Stromal cell of bone marrow (primary cell): ENCODE measurements at regions not wholly inside any gene's neighbourhood (a gene's known extent, or its start where the extent isn't known, plus 50 kb on each side); places are given as distances from the start of the nearest gene placed in this dataset.
A peak's percentile ranks its signal among the peaks of the same experiment; 100 is the strongest.

Experiments
- DNase-seq: peaks from one replicate; pipeline ENCODE4 v3.0.0-alpha.2; 2012; ENCODE audit warnings: low read depth

DNA sequence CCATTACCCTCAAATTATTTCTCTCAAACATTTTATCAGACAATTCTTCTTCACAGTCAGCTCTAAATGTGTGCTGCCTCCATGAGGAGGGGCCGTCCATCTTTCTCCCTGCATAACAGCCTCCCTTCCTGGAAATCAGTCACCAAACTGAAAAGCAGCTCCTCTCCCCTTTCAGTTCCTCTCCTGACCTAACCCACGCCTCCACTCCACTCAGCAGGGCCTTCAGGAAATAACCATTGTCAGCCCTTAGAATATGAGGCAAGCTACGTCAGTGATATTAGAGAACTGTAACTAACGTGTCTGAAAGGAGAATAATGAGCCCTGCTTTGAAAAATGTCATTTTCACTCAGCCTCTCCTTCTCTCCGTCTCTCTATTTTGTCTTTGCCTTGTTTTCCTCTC, 116.2 kb downstream of the OLFM4 start:
- DNase-seq, result no peak

DNA sequence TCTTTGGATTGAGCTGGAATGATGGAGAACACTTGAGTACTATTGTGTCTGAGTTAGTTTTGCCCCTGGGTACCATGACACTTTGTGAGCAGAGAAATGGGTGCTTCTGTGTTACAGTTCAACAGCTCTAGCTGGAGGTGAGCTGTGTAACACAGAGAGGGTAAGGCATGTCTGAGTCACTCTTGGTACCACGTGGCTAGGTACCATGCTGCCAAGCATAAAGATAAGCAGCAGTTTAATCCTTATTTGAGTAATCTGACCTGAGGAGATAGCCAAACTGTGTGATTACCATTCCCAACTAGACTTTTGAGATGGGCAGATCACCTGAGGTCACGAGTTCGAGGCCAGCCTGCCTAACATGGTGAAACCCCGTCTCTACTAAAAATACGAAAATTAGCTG, 122.0 kb downstream of the OLFM4 start:
- DNase-seq, result no peak

DNA sequence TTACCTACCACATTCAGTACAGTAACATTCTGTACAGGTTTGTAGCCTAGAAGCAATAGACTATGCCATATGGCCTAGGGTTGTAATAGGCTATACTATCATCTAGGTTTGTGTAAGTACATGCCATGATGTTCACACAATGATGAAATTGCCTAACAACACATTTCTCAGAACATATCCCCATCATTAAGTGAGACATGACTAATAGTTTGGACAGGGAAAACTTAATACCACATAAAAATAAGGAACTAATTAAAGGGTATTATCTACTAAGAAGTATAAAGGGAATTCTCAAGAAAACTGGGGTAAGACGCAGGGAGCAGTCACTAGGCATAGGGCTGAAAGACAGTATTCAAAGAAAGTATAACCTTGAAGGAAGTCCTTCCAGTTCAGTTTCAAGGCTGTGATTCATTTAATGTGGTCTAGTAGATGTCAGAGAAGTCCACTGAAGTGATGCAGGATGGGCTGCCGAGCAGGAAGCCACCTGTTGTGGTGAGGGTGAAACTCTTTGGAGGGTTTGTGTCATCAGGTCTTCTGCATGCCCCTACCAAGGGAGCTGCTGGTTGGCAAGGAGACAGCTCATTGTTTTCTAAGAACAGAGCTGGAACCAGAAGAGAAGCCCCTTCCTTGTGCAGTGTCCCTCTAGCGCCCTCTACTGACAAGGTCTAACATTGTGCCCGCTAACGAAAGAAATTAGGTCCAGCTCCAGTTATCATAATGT, 122.9 kb downstream of the OLFM4 start:
- DNase-seq, result peak; percentile 13

DNA sequence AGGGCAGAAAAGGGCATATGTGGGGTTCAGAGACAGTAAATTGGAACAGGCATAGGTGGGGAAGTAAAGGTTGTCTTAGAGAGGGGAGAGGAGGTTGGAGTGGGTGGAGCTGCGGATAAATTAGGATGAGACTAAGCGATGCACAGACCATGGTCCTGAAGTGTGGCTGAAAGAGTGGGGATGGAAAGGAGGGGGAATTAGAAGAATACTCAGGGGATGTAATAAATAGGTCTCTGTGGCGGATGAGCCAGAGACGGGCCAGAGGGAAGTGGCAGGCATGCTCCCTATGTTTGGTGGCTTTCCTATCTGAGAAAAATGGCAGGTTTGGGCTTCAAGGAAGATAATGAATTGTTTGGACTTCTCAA, 123.4 kb downstream of the OLFM4 start:
- no peak for DNase-seq

DNA sequence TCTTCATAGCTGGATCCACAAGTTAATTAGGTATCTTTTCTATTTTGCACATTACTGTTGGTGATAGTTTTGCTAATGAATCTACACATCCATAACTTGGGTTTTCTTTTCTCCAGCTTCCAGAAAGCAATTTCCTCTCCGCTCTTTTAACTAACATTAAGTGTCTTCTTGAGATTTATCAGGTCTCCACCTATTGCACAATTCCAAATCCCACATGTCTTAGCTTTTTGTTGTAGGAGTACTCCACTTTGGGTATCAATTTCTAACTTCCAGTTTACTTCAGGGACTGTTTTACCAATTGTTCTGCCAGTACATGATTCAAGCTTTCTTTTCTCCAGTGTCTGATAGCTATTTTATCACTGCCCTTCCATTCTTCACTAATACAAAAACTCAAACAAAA, 129.6 kb downstream of the OLFM4 start:
- no peak for DNase-seq

DNA sequence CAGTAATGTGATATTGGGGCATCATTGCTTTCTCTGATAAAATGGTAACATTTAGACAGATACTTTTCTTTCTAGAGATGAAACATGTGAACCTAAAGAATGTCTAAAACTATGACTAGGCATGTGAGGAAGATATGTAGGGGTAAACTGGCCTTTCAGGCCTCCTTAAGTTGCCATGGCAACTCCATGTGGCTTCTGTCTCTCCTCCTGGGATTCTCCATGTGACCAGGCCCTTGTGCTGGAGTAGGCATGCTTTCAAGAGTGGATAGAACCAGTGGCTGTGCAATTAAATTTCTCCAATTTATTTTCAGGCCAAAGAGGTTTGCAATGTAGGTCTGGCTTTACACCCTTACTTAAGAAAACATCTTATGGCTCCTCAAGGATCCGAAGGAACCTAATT, 130.8 kb downstream of the OLFM4 start:
- DNase-seq, result no peak

DNA sequence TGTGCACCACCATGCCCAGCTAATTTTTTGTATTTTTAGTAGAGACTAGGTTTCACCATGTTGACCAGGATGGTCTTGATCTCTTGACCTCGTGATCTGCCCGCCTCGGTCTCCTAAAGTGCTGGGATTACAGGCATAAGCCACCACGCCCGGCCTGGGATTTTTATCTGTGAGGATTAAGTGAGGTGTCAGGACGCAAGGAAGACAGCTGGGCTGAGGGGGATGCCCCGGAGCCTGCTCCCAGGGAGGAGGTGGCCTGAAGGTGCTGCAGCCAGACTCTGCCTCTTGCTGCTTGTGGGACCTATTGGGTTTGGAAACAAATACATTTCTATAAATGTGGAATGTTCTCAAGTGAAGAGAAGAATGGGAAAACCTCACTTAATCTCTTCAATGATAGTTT, 131.6 kb downstream of the OLFM4 start:
- no peak for DNase-seq

DNA sequence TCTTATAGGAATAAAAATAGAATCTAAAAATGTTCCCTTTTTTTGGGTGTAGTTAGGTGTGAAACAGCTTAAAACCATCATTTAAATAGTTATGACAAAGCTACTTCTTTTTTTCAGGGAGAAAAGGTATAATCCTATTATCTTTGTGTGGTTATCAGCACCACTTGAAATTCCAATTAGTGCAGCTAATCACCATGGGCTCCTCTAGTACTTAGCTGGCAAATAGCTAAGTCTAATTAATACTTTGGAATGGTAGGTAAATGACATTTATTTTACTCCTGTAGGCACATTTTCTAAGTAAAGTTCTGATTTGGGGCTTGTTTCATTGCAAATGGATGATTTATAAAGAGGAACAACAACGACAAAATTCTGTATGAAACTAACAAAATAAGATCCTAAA, 132.6 kb downstream of the OLFM4 start:
- DNase-seq, result no peak

DNA sequence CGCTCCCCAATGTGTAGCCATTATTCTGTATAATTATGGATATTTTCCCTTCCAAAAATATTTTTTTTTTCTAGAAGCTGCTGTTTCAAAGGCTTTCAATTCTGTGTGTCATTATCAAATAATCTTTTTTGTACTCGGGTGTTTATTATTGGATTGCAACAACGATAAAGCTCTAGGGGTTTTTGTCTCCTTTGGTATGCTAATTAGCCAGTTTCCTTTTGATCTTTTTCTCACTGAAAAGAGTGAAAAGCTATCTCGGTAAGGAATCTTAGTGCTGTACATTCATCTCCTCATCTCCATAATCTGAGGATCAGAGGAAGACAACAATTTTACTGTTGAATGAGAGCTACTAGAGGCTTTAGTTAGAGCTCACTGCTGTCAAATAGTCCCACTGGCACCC, 136.6 kb downstream of the OLFM4 start:
- no peak for DNase-seq

DNA sequence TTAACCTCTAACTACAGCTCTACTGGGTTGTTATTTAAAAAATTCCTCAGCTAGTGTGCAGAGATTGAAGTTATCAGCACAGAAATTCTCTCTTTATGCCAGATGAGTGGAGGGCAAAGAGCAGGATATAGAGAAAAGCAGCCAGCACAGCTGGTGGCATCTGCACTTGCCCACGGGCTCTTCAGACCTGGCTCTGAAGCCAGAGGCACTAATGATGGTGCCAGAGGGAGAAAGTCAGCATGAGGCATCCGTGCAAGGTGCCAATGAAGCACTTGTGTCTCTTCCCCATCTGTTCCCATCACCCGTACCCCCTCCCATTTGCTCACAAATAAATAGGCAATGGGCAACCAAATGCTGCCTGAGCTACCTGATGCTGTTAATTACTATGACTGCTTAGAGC, 138.9 kb downstream of the OLFM4 start:
- DNase-seq, result no peak

DNA sequence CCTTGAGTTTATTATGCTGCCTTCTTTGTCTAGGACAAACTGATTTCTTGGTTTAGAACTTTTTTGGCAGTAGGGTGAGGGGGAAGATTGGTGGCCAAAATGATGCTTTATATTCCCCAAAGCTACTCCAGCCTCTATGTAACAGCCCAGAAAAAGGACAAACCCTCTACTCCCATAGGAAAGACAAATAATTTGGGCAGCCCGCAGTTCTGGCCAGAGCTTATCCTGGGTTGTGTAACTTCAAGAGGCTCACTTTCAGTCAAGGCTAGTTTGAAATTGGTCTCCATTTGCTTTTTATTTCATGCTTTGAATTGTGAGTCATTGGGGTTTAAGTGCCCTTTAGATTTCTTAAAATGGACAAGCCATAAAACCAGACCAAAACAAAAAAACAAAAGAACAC, 142.3 kb downstream of the OLFM4 start:
- DNase-seq, result no peak

DNA sequence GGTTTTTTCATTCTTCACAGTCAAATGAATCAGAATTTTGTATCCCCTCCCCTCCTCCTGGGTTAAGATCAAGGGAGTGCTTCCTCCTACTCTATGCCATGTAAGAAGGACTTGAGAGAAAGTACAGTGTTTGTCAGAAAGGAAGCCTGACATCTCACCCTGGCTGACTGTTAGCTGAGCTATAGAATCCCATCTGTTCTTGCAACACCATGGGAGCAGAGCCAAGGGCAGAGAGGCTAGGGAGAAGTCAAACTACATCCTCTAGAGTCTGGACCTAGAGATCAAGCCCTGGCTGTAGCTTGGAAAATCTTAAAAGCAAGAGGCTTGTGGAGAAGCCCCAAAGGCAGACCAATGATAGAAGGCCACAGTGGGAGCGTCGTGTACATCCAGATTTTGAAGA, 145.9 kb downstream of the OLFM4 start:
- no peak for DNase-seq

DNA sequence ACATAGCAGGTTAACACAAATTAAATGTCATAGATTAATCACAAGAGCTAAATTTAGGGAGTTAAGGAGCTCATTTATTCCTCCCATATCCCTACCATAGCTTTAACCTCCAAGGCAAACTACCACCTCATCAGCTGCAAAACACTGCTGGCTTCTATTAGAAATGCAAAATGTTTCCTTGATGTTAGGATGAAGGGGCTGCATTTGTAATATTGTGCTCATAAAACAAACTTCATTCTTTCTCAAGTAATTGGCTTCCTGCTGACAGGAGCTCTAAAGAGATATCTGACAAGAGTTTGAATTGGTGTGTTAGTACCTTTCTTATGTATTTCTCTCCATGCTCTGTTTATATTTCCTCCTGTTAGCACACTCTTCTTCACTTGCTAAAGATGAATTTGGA, 152.1 kb downstream of the OLFM4 start:
- no peak for DNase-seq

DNA sequence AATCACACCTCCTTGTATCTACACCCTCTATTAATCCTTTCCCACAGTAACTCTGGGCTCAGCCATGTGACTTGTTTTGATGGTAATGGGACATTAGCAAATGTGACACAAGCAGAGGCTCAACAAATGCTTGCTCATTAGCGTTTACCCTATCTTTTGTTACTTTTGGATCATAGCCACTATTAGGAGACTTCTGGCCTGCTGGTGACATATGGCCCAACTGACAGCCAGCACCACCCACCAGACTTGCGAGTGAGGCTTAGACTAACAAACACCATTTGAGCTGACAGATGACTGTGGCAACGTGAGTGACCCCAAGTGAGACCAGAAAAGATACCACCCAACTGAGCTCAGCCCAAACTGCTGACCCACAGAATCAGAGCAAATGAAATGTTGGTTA, 154.1 kb downstream of the OLFM4 start:
- DNase-seq, result no peak

DNA sequence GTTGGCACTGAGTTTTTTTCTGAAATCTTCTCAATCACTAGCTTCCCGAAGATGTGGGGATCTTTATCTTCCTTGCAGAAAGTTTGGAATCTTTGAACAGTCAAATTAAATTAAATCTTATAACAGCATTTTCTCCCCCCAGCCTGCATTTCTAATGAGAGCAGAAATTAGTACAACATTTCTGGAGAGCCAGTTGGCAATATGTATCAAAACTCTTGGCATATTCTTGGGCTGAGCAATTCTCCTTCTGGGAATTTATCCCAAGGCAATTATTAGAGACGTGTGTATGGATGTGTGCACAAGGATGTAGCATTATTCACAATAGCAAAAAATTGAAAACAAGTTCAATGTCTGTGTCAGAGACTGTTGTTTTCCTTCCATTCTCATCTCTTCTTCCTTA, 159.5 kb downstream of the OLFM4 start:
- no peak for DNase-seq

DNA sequence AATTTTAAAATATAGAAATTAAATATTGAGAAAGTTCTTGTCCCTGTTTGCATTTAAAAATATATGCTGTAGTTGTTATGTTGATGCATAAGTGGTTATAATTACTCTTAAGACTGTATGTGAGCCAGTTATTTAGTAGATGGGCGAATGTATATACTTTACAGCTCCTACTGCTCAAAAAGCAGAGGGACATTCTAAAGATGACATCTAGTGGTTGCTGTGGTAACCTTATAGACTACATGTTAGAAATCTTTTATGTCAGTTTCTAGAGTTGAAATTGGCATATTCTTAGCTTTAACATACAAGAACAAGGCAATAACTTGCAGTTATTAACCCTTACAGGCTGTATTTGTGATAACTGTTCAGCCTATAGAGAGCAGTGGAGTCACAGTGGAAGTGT, 160.5 kb downstream of the OLFM4 start:
- no peak for DNase-seq

DNA sequence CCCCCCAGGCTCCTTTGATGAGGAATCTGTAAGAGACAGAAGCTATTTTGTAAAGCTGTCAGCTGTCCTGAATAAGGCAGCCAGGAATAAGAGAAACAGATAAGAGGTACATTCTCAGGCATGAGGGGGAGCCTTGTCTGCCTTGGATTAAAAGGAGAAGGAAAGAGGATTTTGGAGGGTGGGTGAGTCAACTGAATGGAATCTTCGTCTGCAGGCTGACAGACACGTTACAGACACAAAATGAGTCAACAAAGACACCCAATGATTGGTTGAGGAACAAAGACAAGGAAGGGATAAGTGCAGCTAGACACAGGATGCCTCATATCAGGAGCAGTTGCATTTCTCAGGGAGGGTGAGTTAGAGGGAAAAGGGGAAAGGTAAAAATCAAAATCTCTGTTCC, 162.5 kb downstream of the OLFM4 start:
- DNase-seq, result peak; percentile 2

DNA sequence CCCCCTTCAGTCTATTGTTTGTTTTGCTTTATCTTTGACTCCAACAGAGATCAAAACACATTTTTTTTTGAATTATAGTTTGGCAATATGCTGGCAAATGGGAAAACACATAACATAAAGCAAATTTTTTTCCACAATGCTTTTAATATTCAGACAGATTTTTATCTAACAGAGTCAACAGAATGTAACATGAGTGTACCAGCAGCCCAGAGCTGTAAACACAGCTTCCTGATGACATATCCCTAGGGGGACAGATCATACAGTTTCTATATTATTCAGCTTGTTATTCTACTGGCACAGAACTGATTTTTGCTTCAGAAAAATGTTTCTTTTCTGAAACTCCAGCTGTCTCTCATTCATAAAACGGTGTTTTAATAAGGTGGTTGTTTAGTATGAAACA, 168.8 kb downstream of the OLFM4 start:
- no peak for DNase-seq

DNA sequence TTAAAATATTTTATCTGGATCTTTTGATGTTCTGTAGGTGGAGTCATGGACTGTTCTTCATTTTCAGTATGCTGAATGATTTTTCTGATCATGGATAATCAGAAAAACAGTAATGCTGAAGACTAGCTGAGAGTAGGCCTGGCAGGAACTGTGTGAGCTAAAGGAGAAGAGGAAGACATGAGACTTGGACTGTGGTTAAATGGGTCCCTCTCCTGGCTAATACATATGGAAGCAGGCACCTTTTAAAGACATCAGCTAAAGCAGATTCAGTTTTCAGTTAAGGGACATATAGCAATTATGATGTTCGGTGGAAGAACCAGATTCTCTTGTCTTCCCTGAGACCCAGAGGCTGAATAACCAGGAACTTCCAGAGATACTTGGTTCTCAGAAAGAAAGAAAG, 169.4 kb downstream of the OLFM4 start:
- DNase-seq, result no peak

DNA sequence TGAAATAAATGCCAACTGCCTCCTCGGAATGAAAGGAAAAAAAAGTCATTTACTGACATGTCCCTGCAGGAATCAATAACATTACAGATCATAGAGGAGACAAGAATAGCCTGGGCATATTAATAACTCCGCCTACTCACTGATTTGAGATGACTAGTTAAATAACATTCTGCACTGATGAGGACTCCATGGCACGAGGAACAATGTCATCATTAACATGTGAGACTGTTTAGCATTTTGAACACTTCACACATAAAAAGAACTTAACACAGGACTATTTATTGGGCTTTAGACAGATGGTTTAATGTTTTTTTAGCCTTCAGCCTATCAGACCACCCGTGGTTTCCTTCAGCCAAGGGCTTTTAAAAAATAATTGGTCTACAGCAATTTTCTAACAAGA, 170.1 kb downstream of the OLFM4 start:
- DNase-seq, result no peak

DNA sequence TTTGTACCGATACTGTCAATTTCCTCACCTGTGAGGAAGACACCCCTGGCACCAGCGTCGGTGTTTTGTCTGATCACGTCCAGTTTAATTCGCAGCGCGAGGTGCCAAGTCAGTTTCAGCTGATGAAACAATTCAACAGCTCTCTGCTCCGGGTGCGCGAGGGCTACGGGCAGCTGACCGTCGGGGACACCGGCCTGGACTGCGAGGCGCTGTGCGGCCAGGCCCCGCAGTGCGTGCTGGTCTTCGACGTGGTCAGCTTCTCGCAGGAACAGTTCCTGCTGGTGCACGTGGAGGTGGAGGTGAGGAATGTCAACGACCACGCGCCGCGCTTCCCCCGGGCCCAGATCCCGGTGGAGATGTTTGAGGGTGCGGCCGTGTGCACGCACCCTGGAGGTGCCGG, 171.5 kb downstream of the OLFM4 start:
- DNase-seq, result no peak

DNA sequence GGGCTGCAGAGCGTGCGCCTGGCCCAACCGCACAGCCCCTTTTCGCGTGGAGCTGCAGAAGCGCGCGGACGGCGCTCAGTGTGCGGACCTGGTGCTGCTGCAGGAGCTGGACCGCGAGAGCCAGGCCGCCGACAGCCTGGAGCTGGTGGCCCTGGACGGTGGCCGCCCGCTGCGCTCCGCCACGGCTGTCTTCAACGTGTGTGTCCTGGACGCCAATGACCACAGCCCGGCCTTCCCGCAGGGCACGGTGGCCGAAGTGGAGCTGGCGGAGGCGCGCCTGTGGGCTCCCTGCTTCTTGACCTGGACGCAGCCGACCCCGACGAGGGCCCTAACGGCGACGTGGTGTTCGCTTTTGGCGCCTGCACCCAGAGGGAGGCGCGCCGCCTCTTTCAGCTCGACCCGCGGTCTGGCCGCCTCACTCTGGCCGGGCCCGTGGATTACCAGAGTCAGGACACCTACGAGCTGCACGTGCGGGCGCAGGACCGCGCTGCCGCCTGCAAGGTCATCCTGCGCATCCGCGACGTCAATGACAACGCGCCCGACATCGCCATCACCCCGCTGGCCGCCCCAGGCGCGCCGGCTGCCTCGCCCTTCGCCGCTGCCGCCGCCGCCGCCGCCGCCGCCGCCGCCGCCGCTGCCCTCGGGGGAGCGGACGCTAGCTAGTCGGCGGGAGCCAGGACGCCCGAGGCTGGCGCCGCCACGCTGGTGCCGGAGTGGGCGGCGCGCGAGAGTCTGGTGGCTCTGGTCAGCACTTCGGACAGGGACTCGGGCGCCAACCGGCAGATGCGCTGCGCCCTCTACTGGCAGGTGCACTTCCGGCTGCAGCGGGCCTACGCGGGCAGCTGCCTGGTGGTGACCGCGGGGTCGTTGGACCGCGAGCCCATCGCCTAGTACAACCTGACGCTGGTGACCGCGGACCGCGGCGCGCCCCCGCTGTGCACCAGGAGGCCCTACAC, 172.2 kb downstream of the OLFM4 start:
- no peak for DNase-seq

DNA sequence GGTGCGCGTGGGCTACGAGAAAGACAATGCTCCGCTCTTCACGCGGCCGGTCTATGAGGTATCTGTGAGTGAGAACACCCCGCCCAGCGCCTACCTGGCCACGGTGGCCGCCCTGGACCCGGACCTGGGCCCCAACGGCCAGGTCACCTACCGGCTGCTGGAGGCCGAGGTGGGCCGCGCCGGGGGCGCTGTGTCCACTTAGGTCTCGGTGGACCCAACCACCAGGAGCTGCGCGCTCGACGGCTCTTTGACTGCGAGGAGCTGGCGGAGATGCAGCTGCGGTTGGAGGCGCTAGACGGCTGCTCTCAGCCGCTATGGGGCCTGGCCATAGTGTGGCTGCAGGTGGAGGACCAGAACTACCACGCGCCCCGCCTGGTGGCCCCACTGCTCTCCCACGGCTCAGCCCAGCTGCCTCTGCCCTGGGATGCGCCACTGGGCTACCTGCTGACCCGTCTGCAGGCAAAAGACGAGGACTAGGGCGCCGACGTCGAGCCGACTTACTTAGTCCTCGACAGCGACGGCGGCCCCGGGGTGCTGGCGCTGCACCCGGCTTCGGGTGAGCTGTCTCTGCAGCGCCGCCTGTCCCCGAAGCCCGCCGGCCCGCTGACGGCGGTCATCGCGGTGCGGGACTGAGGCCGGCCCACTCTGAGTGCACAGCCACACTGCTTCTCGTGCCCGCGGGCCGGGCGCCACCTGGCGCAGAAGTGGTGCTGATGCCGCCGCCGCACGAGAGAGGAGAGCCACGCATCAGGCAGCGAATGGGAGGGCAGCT, 173.0 kb downstream of the OLFM4 start:
- DNase-seq, result no peak
